Upper lobe of right lung (tissue), 1 donor: ENCODE measurements at regions not wholly inside any gene's neighbourhood (a gene's known extent, or its start where the extent isn't known, plus 50 kb on each side); places are given as distances from the start of the nearest gene placed in this dataset.

ENCODE experiments used
- ATAC-seq: fragments of 200-7000 bp; cut with Tn5 transposase; one replicate; pipeline ENCODE4 v1.9.1; 2020; ENCODE audit warnings: mild to moderate bottlenecking, moderate library complexity
- DNase-seq: peaks from one replicate; pipeline ENCODE4 v3.0.0-alpha.2; 2020
- H3K27ac ChIP-seq: fragments of 200-600 bp; one replicate; pipeline ENCODE4 v1.8.0; 2022
- H3K27me3 ChIP-seq: fragments of 200-600 bp; one replicate; pipeline ENCODE4 v1.8.0; 2022; ENCODE audit warnings: mild to moderate bottlenecking
- H3K36me3 ChIP-seq: fragments of 200-600 bp; one replicate; pipeline ENCODE4 v1.8.0; 2022
- H3K4me1 ChIP-seq: fragments of 200-600 bp; one replicate; pipeline ENCODE4 v1.8.0; 2022
- H3K4me3 ChIP-seq: fragments of 200-600 bp; one replicate; pipeline ENCODE4 v1.8.0; 2022; ENCODE audit warnings: mild to moderate bottlenecking
- H3K9me3 ChIP-seq: fragments of 200-600 bp; one replicate; pipeline ENCODE4 v1.8.0; 2022
- CTCF ChIP-seq: fragments of 200-600 bp; IDR thresholded peaks from one replicate; pipeline ENCODE4 v1.8.0; 2022; ENCODE audit warnings: antibody characterized with exemption
- intact Hi-C: fragments of 100-400 bp; cut with DNase I; formaldehyde crosslinking; loops from one replicate; pipeline ENCODE4 v1.11.0; 2022
- donor health status: DM: no; HTN: yes; CAD: no; lungs with severe emphysema.

- ATAC-seq (no peak), DNase-seq (no peak)
- Histone ChIP-seq H3K4me3 (no peak overlapping the region), H3K27ac (no peak overlapping the region), H3K27me3 (no peaks in the 10 kb centered on the region), H3K36me3 (no peaks in the 10 kb centered on the region), H3K4me1 (no peaks in the 10 kb centered on the region), H3K9me3 (no peaks in the 10 kb centered on the region)
- no peak for TF ChIP-seq CTCF
- intact Hi-C loops = no loop called here
Observed at GRCh38 chr2:16777123-16777870, 111.7 kb upstream of the CYRIA start.

GRCh38 chr2:16775899-16776231 is 110.2 kb upstream of the CYRIA start:
- Histone ChIP-seq H3K36me3 (no peaks in the 10 kb centered on the region), H3K27ac (no peak overlapping the region), H3K4me1 (no peaks in the 10 kb centered on the region), H3K9me3 (no peaks in the 10 kb centered on the region), H3K27me3 (no peaks in the 10 kb centered on the region), H3K4me3 (no peak overlapping the region)
- TF ChIP-seq CTCF = no peak
- ATAC-seq = no peak
- DNase-seq = no peak
- intact Hi-C loops = no loop called here

- intact Hi-C loops = no loop called here
- H3K4me3 ChIP-seq = no peak overlapping the region
- DNase-seq (no peak), ATAC-seq (peak; percentile 20)
- H3K27me3 ChIP-seq = no peaks in the 10 kb centered on the region
- H3K4me1 ChIP-seq = no peaks in the 10 kb centered on the region
- no peaks in the 10 kb centered on the region for H3K9me3 ChIP-seq
- no peak for TF ChIP-seq CTCF
- H3K27ac ChIP-seq = no peak overlapping the region
- no peaks in the 10 kb centered on the region for H3K36me3 ChIP-seq
Observed at GRCh38 chr2:16774980-16775898, 109.6 kb upstream of the CYRIA start.

- H3K27ac ChIP-seq = no peak overlapping the region
- DNase-seq = no peak
- H3K27me3 ChIP-seq = no peaks in the 10 kb centered on the region
- no peaks in the 10 kb centered on the region for H3K36me3 ChIP-seq
- no peaks in the 10 kb centered on the region for H3K4me1 ChIP-seq
- intact Hi-C loops = no loop called here
- H3K4me3 ChIP-seq = no peak overlapping the region
- ATAC-seq = no peak
- TF ChIP-seq CTCF = no peak
- no peaks in the 10 kb centered on the region for H3K9me3 ChIP-seq
Observed at GRCh38 chr2:16774091-16774490, 108.5 kb upstream of the CYRIA start.

GRCh38 chr2:16773080-16773713 is 107.6 kb upstream of the CYRIA start:
- ATAC-seq (peak; percentile 83), DNase-seq (no peak)
- Histone ChIP-seq H3K27ac (no peak overlapping the region), H3K9me3 (no peaks in the 10 kb centered on the region), H3K36me3 (no peaks in the 10 kb centered on the region), H3K4me3 (no peak overlapping the region), H3K27me3 (no peaks in the 10 kb centered on the region), H3K4me1 (no peaks in the 10 kb centered on the region)
- intact Hi-C loops = no loop called here
- TF ChIP-seq CTCF = peak; percentile 56
